ENCODE measurements at regions not wholly inside any gene's neighbourhood (a gene's known extent, or its start where the extent isn't known, plus 50 kb on each side); places are given as distances from the start of the nearest gene placed in this dataset.
"Not testable (repeated sequence)": the region's sequence is repeated elsewhere in the genome, so short reads cannot be mapped to it uniquely, and the experiment has no call there.

GRCh38 chr15:35937380-35937779, 391.4 kb upstream of the DPH6 start:
- DNase-seq: no peak

GRCh38 chr15:35944945-35945585, 399.1 kb upstream of the DPH6 start:
- DNase-seq: no peak

- DNase-seq: no peak
These were observed 407.5 kb upstream of the DPH6 start for GRCh38 chr15:35953424-35953823.

GRCh38 chr15:35956056-35956455, 410.1 kb upstream of the DPH6 start:
- no peak for DNase-seq

- DNase-seq: no peak
These were observed 412.1 kb upstream of the DPH6 start for GRCh38 chr15:35958021-35958420.

GRCh38 chr15:35958975-35959374, 413.0 kb upstream of the DPH6 start:
- no peak for DNase-seq

- DNase-seq: no peak
These were observed 417.4 kb upstream of the DPH6 start for GRCh38 chr15:35963326-35963725.

- DNase-seq: no peak
These were observed 420.8 kb upstream of the DPH6 start for GRCh38 chr15:35966781-35967180.

GRCh38 chr15:35967968-35968367, 422.0 kb upstream of the DPH6 start:
- DNase-seq: not testable (repeated sequence)

GRCh38 chr15:35973029-35973428, 427.1 kb upstream of the DPH6 start:
- no peak for DNase-seq

GRCh38 chr15:35974052-35974451, 428.1 kb upstream of the DPH6 start:
- DNase-seq: no peak

- DNase-seq: no peak
These were observed 430.0 kb upstream of the DPH6 start for GRCh38 chr15:35975941-35976340.

- DNase-seq: no peak
These were observed 433.6 kb upstream of the DPH6 start for GRCh38 chr15:35979608-35980007.

- no peak for DNase-seq
These were observed 434.8 kb upstream of the DPH6 start for GRCh38 chr15:35980719-35981118.

GRCh38 chr15:35986191-35986721, 440.3 kb upstream of the DPH6 start:
- DNase-seq: no peak

- DNase-seq: no peak
These were observed 441.1 kb upstream of the DPH6 start for GRCh38 chr15:35987056-35987455.

GRCh38 chr15:35991386-35991785, 445.4 kb upstream of the DPH6 start:
- DNase-seq: no peak

GRCh38 chr15:35992791-35993190, 446.8 kb upstream of the DPH6 start:
- no peak for DNase-seq

GRCh38 chr15:35993196-35993595, 447.2 kb upstream of the DPH6 start:
- DNase-seq: no peak

- no peak for DNase-seq
These were observed 448.9 kb upstream of the DPH6 start for GRCh38 chr15:35994876-35995275.

GRCh38 chr15:35998663-35999602, 453.0 kb upstream of the DPH6 start:
- DNase-seq: no peak

- no peak for DNase-seq
These were observed 459.0 kb upstream of the DPH6 start for GRCh38 chr15:36004891-36005490.

GRCh38 chr15:36005542-36005941, 459.6 kb upstream of the DPH6 start:
- DNase-seq: no peak

- DNase-seq: no peak
These were observed 461.7 kb upstream of the DPH6 start for GRCh38 chr15:36007699-36008098.
